GM21737 (cell line): ENCODE measurements at regions not wholly inside any gene's neighbourhood (a gene's known extent, or its start where the extent isn't known, plus 50 kb on each side); places are given as distances from the start of the nearest gene placed in this dataset.
"Not testable (repeated sequence)": the region's sequence is repeated elsewhere in the genome, so short reads cannot be mapped to it uniquely, and the experiment has no call there.

Experiments used
- ATAC-seq: cut with Tn5 transposase; IDR thresholded peaks from one replicate; pipeline ENCODE4 v1.9.1; 2021; ENCODE audit warnings: mild to moderate bottlenecking, moderate library complexity; ENCODE audit not compliant: unreplicated experiment

GRCh38 chr19:30289336-30289735 lies 82.8 kb upstream of the ZNF536 start:
- ATAC-seq: no peak

GRCh38 chr19:30290805-30291204 lies 81.4 kb upstream of the ZNF536 start:
- not testable (repeated sequence) for ATAC-seq

GRCh38 chr19:30293051-30293785 lies 79.0 kb upstream of the ZNF536 start:
- ATAC-seq: no peak

- ATAC-seq: no peak
Measured at GRCh38 chr19:30297969-30298368, 74.2 kb upstream of the ZNF536 start.

- ATAC-seq: no peak
Measured at GRCh38 chr19:30303131-30303654, 69.0 kb upstream of the ZNF536 start.

GRCh38 chr19:30304540-30304939 lies 67.6 kb upstream of the ZNF536 start:
- no peak for ATAC-seq

- ATAC-seq: no peak
Measured at GRCh38 chr19:30305346-30306060, 66.7 kb upstream of the ZNF536 start.

DNA sequence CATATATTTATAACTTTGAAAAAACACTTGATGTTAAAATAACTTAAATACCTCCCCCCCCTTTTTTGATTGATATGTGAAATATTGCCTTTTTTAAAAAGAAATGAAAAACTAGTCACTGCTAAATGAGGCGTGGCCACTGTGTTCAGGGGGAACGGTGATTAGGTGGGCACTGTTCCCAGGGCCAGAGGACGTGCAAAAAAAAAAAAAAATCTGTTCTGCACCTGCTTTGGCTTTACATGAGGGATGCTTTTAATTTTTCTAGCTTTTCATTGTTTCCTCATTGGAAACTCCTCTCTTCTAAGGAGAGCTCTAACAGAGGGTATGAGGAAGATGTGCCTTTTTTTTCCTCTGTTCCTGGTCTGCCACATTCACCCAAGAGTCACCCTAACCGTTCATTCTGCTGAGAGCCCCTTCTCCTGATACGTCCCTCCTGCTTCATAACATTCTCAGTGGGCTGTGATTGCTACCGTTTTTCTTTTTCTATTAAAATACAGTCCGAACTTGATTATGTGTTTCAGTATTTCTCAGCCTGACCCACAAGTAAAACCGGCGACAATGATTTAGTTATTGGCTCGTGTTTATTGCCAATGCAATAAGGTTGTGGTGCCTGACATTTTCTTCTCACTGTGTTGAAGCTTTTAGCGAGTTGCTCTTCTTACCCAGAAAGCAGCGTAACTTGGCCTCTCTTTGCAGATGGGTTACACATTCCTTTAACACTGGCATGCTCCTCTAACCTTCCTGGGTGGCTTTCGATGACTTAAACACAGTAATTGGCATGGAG lies 64.8 kb upstream of the ZNF536 start:
- ATAC-seq: no peak

GRCh38 chr19:30309176-30309575 lies 63.0 kb upstream of the ZNF536 start:
- ATAC-seq: no peak

GRCh38 chr19:30309905-30310601 lies 62.1 kb upstream of the ZNF536 start:
- no peak for ATAC-seq

GRCh38 chr19:30310602-30311263 lies 61.5 kb upstream of the ZNF536 start:
- no peak for ATAC-seq

DNA sequence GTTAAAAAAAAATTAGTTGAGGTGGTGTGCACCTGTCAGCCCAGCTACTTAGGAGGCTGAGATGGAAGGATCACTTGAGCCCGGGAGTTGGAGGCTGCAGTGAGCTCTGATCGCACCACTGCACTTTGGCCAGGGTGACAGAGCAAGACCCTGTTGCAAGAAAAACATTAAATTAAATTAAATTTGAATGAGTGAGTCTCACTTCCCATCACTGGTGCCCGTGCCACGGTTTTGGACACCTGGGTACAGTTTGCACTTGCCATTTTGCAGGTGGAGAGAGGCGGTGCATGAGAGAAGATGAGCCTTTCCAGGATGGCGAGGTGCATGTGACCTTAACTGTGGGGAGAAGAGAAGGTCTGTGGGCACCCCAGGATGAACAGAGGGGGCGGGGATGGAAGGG lies 60.3 kb upstream of the ZNF536 start:
- ATAC-seq: no peak

GRCh38 chr19:30312582-30313352 lies 59.4 kb upstream of the ZNF536 start:
- ATAC-seq: no peak

DNA sequence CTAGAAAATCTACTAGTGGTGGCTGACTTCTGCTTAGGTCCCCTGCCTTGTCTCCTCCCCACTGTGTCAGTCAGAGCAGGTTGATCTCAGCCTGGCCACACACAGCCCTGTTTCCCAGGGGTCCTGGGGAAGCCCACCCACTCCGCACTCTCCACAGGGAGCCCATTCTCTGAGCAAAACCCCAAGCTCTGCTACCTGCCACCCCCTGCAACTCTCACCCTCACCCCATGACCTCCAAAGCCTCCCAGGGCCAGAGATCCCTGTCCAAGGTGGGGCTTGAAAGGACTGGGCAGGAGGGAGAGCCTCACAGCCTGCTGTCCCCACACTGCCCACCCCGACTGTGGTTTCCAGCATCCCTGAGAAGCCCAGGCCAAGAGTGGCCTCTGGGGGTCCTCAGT lies 58.8 kb upstream of the ZNF536 start:
- ATAC-seq: no peak

GRCh38 chr19:30314056-30314804 lies 58.0 kb upstream of the ZNF536 start:
- ATAC-seq: no peak

DNA sequence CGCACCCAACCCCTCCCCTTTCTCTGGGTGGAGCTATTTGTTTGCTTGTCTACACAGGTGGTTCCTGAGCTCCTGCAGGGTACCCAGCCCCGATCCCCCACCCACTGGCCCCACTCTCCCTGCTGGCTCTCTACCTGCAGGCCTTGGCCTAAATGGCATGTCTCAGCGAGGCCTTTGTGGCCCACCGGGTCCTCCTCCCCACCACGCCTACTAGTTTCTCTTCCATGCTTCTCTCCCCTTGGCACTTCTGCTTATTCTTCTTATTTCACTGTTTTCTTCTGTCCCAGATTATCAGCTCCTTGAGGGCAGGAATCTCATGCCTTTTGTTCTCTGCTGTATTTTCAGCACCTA lies 57.4 kb upstream of the ZNF536 start:
- no peak for ATAC-seq

- ATAC-seq: no peak
Measured at GRCh38 chr19:30315159-30315558, 57.0 kb upstream of the ZNF536 start.

GRCh38 chr19:30316000-30316491 lies 56.1 kb upstream of the ZNF536 start:
- no peak for ATAC-seq
